Fibroblast of lung (primary cell): ENCODE measurements at regions not wholly inside any gene's neighbourhood (a gene's known extent, or its start where the extent isn't known, plus 50 kb on each side); places are given as distances from the start of the nearest gene placed in this dataset.

Experiments used
- CTCF ChIP-seq, 2 donors: IDR thresholded peaks in 1 of 2; conservative IDR thresholded peaks in 1 of 2; 1 replicate in 1 of 2; 2 replicates in 1 of 2; pipeline ENCODE4 v1.5.1; 2011 to 2012; ENCODE audit warnings: low read length in 2 of 2, control low read depth in 1 of 2, inconsistent platforms in 1 of 2, low read depth in 1 of 2, mild to moderate bottlenecking in 1 of 2
- EZH2 ChIP-seq: IDR thresholded peaks from 2 replicates; pipeline ENCODE4 v1.5.1; 2012; ENCODE audit warnings: low read length, control low read depth, mild to moderate bottlenecking; ENCODE audit errors: missing control alignments

GRCh38 chr7:10734595-10734994, 239.1 kb upstream of the PHF14 start:
- TF ChIP-seq EZH2 = no peak
- no peak for TF ChIP-seq CTCF (conservative IDR thresholded peaks at IDR 0.05 in 1 of 2, IDR thresholded peaks at IDR 0.05 in 1 of 2; ENCODE audit: low read depth in 1 of 2, low read length in 2 of 2)
